RPMI8226 (cell line): ENCODE measurements at regions not wholly inside any gene's neighbourhood (a gene's known extent, or its start where the extent isn't known, plus 50 kb on each side); places are given as distances from the start of the nearest gene placed in this dataset.
"Not testable (repeated sequence)": the region's sequence is repeated elsewhere in the genome, so short reads cannot be mapped to it uniquely, and the experiment has no call there.

Experiments
- DNase-seq: peaks from one replicate; pipeline ENCODE4 v3.0.0-alpha.2; 2015

DNA sequence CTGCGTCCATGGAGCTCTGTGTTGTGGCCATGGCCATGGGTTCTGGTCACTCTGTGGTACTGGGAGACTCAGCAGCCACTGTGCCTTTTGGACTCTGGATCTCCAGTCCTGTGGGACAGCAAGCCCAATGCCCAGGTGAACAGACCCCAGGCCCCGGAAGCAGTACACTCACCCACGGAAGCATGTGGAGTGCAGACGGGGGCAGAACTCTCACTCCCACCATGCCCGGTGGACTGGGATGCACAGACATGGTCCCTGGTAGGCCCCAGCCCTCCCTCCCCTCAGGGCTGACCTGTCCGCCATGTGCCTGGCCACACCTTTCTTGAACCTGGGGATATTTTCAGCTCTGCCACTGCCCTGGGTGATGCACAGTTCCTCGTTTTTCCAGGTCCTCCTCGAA lies 163.3 kb downstream of the URI1 start:
- no peak for DNase-seq

DNA sequence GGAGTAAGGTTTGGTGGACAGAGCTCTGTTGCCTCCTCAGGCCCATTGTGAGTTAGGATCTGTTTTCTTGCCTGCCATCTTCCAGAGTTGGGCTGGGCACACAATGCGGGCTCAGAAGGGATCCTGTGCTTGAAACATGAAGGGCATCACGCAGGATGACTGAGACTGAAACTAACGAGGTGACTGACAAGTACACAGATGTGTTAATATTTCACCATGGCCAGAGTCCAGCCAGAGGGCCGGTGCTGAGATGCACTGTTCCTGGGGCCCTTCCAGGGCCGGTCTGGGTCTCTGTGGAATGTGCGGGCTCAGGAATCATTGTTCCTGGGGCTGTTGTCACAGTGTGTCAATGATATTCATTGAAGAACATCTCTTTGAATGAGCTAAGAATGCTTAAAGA lies 163.7 kb downstream of the URI1 start:
- no peak for DNase-seq

DNA sequence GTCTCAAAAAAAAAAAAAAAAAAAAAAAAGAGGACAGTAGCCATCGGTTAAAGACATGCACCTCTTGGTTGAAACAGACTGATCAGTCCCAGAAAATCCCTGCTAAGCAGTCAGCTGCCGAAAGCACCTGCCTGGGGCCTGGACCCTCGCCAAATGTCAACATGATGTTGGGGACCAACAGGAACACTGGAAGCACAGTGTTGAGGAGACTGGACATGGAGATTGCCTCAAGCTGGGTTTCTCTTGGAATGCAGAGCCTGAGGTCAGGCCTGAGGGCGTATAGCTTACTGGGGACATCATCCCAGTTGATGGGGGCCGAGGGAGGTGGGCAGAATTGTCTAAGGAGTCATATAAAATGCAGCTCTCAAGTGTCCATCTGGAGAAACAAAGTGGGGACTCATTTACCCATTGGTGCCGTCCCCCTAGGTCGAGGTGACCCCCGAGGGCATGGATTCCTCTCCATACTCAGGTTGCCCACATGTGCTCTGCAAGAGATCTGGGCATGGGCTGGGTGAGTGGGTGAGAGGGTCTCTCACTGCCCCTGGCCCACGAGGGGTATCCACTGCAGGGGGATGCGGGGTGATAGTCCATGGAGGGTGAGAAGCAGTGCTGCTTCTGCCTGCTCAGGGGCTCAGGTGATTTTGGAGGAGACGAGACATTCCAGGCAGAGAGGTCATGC lies 164.5 kb downstream of the URI1 start:
- DNase-seq = no peak

DNA sequence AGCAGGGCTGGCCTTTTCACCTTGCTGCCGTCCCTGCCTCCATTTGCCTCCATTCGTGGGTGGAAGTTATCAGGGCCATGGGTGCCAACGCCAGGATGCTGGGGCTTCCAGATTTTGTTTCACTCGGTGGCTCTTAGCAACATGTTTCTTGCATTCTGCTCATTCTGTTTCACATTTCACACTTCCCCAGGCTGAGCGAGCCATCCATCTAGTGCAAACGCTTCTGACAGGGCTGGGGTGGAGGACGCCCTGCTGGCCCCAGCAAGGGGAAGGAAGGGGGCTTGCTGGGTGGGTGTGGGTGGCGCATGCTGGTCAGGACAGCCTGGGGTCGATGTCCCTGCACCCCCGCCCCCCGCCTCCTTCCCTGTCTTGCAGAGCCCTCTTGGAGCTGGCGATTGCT lies 165.2 kb downstream of the URI1 start:
- DNase-seq = no peak

GRCh38 chr19:30109565-30109964 lies 167.5 kb downstream of the URI1 start:
- DNase-seq = no peak

DNA sequence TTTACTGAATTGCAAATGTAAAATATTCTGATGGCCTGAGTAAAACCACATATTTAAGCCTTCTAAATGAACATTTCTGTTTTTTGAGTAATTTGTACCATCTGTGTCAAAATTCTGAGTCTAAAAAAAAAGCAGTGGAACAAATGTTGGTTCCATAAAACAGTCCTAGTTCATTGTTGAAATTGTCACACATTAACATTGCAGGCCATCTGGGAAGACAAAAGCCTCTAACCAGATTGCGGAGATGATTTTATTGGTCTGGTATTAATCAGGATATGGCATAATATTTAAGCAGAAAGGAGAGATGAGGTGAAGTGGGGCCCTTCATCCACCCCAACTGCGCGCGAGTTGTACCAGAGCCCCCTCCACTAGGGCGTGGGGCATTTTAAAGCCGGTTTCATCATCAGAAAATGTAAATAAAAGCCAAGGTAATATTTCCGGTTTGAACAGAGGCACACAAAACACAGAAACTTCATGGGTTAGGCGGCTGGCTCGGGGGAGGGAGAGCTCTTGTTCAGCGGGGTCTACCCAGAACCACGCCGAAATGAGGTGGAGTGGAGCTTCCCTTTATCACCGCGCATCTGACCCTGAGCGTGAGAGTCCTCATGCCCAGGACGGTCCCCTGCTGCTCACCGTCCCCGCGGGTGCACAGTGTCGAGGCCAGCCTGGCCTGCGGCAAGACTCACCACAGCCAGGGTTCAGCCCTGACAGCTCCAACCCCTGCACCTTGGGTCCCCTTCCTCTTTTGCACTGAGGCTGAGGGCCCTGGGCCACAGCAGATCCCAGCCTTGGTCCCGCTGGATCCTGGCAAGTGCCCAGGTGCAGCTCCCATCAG lies 169.2 kb downstream of the URI1 start:
- DNase-seq = no peak

GRCh38 chr19:30112171-30112570 lies 170.1 kb downstream of the URI1 start:
- DNase-seq = no peak

- no peak for DNase-seq
These were observed 170.6 kb downstream of the URI1 start for GRCh38 chr19:30112666-30113065.

DNA sequence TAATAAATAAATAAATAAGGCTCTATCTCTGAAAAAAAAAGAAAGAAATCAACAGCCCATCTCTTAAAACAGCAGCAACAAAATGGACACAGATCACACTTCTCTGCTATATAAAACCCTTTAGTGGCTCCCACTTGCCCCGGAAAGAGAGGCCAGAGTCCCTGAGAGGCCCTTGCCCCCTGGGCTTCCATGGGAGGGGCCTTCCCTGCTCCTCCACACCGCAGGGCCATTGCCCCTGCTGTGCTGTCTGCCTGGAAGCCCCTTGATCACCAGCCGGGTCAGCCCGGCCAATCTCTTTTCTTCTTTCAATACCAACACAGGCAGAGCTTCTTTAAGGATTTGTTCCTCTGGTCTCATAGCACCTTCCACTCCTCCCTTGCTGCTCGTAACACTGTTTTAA lies 171.1 kb downstream of the URI1 start:
- DNase-seq = no peak

DNA sequence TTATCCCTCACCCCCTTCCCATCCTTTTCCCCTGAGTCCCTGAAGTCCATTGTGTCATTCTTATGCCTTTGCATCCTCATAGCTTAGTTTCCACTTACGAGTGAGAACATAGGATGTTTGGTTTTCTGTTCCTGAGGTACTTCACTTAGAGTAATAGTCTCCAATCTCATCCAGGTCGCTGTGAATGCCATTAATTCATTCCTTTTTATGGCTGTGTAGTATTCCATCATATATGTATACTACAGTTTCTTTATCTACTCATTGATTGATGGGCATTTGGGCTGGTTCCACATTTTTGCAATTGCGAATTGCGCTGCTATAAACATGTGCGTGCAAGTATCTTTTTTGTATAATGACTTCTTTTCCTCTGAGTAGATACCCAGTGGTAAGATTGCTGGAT lies 172.1 kb downstream of the URI1 start:
- not testable (repeated sequence) for DNase-seq

- DNase-seq = no peak
These were observed 173.9 kb downstream of the URI1 start for GRCh38 chr19:30115947-30116346.

- no peak for DNase-seq
These were observed 174.5 kb downstream of the URI1 start for GRCh38 chr19:30116530-30116929.

GRCh38 chr19:30116984-30117555 lies 175.0 kb downstream of the URI1 start:
- no peak for DNase-seq

DNA sequence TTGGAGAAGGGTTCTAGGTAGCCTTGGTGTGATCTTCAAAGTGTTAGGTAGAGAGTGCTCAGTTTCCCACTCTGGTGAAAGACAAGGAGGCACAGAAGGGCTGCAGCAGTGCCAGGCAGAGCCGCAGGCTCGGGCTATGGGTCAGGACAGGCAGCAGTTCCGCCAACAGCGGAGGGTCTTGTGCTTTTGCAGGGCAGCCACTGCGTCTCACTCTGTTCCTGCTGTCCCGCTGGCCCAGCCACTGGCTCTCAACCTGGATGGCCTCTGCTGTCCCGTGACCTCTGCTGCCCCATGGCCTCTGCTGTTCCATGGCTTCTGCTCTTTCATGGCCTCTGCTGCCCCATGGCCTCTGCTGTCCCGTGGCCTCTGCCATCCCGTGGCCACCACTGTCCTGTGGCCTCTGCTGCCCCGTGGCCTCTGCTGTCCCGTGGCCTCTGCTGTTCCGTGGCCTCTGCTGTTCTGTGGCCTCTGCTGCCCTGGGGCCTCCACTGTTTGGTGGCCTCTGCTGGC lies 175.7 kb downstream of the URI1 start:
- no peak for DNase-seq

DNA sequence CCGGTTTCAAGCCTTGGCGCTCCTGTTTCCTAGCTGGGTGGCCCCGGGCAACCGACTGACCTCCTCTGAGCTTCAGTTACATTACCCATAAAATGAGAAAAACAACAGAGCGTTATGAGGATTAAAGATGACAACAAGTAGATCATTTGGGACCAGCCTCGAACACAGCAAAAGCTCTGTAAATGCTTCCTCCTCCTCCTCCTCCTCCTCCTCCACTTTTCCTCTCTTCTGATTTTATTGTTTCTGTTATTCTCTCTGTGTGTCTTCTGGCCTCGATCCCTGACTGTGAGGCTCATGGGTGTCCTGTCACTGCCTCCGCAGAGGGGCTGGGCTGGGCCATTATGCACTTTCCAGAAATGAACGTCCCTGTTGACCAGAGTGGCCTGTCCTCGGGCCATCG lies 176.2 kb downstream of the URI1 start:
- no peak for DNase-seq

DNA sequence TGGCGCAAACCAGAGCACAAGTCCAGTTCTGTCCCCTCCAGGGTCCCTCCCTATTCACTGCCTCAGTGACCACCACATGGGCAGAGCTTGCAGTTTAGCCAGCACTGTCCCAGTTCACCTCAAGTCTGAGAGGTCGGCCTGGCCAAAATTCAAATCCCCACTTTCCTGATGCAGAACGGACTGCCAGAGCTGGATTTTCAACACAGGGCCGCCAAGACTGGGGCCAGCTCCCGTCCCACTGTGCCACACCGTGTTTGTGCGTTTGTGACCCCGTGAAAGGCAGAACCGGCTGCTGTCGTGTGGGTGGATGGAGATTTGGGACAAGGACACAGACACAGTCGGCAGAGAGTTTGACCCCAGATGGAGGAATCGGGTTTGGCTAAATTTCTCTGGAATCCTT lies 176.7 kb downstream of the URI1 start:
- no peak for DNase-seq

GRCh38 chr19:30119180-30119908 lies 177.3 kb downstream of the URI1 start:
- DNase-seq = no peak

DNA sequence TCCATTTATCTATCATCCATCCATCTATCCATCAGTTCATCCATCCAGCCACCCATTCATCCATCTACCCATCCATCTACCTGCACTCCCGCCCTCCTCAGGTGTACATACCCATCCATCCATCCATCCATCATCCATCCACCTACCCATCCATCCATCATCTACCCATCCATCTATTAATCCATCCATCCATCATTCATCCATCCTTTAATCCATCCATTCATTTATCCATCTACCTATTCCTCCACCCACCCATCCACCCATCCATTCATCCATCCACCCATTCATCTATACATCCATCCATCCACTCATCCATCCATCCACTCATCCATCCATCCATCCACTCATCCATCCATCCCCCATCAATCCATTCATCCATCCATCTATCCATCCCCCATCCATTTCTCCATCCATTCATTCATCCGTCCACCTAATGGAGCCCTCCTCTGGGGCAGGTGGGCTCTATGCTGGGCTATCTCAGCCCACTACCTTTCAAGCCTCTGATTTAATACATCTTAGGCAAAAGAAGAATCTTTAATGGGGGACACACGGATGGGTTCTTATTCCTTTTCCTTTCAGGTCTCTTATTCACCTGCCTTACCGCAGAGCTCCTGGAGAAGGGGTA lies 178.9 kb downstream of the URI1 start:
- DNase-seq = no peak

GRCh38 chr19:30122431-30122830 lies 180.4 kb downstream of the URI1 start:
- no peak for DNase-seq

GRCh38 chr19:30123119-30123518 lies 181.1 kb downstream of the URI1 start:
- no peak for DNase-seq

DNA sequence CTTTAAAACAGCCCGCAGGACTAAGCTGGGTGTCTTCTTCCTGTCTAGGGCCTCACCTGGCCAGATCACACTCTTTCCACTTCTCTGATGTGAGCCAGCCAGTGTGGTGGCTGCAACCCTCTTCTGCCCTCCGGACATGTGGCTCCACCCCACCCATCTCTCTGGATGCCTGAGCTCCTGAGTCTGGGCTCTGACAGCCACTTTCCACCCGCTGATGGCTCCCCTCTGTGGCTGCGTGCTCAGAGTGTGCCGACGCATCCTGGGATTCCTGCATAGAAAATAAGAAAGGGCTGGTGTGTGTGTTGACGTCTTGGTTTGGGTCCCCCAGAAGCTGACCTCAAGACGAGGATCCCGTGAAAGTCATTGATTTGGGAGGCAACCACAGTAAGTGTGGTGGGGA lies 181.6 kb downstream of the URI1 start:
- no peak for DNase-seq

GRCh38 chr19:30128211-30128610 lies 186.2 kb downstream of the URI1 start:
- no peak for DNase-seq
